Loucy (cell line): ENCODE measurements at regions not wholly inside any gene's neighbourhood (a gene's known extent, or its start where the extent isn't known, plus 50 kb on each side); places are given as distances from the start of the nearest gene placed in this dataset.

ENCODE experiments used
- CTCF ChIP-seq: fragments of 200-600 bp; sonication (generic); conservative IDR thresholded peaks from 2 replicates; pipeline ENCODE4 v1.5.1; 2014; ENCODE audit warnings: mild to moderate bottlenecking, antibody characterized with exemption, low read length
- EZH2phosphoT487 ChIP-seq: fragments of 200-600 bp; IDR thresholded peaks from 2 replicates; pipeline ENCODE4 v1.6.1; 2018; ENCODE audit warnings: antibody characterized with exemption, mild to moderate bottlenecking, moderate library complexity, borderline replicate concordance

GRCh38 chr7:98698976-98699375, 81.9 kb downstream of the NPTX2 start:
- TF ChIP-seq CTCF: no peak
- TF ChIP-seq EZH2phosphoT487: no peak
